ENCODE measurements at regions not wholly inside any gene's neighbourhood (a gene's known extent, or its start where the extent isn't known, plus 50 kb on each side); places are given as distances from the start of the nearest gene placed in this dataset.
"Not testable (repeated sequence)": the region's sequence is repeated elsewhere in the genome, so short reads cannot be mapped to it uniquely, and the experiment has no call there.

DNA sequence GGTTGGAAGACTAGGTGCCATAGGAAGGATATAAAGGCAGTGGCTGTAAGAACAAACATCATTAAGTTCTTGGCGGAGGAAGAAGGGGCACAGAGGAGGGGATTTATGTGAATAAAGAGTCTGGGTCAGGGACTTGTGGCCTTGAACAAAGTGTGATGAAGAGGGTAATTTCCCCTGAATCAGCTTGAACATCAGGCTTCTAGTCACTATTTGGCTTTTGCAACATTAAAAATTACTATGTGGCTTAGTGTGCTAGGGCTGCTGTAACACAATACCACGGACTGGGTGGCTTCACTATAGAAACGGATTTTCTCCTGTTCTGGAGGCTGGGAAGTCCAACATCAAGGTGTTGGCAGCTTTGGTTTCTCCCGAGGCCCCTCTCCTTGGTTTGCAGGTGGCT is 70.5 kb upstream of the CNIH3 start:
- POLR2A ChIA-PET = no interaction called here
- Mint-ChIP-seq H3K36me3 (ENCODE audit: low read depth) (no peaks in the 10 kb centered on the region), H3K27me3 (peaks cover 6% of the 10 kb centered on the region), H3K9me3 (no peaks in the 10 kb centered on the region), H3K4me3 (no peak overlapping the region), H3K4me1 (no peaks in the 10 kb centered on the region), H3K27ac (no peak overlapping the region)
- intact Hi-C loops (cut with micrococcal nuclease) = no loop called here
- TF ChIP-seq, protein P1, sequence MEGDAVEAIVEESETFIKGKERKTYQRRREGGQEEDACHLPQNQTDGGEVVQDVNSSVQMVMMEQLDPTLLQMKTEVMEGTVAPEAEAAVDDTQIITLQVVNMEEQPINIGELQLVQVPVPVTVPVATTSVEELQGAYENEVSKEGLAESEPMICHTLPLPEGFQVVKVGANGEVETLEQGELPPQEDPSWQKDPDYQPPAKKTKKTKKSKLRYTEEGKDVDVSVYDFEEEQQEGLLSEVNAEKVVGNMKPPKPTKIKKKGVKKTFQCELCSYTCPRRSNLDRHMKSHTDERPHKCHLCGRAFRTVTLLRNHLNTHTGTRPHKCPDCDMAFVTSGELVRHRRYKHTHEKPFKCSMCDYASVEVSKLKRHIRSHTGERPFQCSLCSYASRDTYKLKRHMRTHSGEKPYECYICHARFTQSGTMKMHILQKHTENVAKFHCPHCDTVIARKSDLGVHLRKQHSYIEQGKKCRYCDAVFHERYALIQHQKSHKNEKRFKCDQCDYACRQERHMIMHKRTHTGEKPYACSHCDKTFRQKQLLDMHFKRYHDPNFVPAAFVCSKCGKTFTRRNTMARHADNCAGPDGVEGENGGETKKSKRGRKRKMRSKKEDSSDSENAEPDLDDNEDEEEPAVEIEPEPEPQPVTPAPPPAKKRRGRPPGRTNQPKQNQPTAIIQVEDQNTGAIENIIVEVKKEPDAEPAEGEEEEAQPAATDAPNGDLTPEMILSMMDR (IDR thresholded peaks at IDR 0.05) = no peak
- DNase-seq (no peak), ATAC-seq (ENCODE audit: low read depth) (no peak)
- CTCF ChIA-PET = no interaction called here

DNA sequence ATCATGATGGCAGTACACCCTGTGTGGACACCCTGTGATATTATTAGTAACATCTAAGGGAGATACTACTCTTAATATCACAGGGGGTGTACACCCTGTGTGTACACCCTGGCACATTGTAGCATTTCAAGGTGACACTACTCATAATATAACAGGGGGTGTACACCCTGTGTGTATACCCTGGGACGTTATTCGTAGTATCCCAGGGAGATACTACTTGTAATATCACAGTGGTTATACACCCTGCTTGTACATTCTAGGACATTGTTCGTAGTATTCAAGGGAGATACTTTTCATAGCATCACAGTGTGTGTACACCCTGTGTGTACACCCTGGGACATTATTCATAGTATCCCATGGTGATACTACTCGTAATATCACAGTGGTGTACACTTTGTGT is 67.4 kb upstream of the CNIH3 start:
- ATAC-seq (ENCODE audit: low read depth) (no peak), DNase-seq (no peak)
- no peaks in the 10 kb centered on the region for H3K9me3 Mint-ChIP-seq
- POLR2A ChIA-PET = no interaction called here
- TF ChIP-seq, protein P1 (IDR thresholded peaks at IDR 0.05) = no peak
- H3K27me3 Mint-ChIP-seq = peaks cover 2% of the 10 kb centered on the region
- intact Hi-C loops (cut with micrococcal nuclease) = no loop called here
- no peak overlapping the region for H3K27ac Mint-ChIP-seq
- CTCF ChIA-PET = no interaction called here
- no peaks in the 10 kb centered on the region for H3K36me3 Mint-ChIP-seq (ENCODE audit: low read depth)
- no peaks in the 10 kb centered on the region for H3K4me1 Mint-ChIP-seq
- no peak overlapping the region for H3K4me3 Mint-ChIP-seq

DNA sequence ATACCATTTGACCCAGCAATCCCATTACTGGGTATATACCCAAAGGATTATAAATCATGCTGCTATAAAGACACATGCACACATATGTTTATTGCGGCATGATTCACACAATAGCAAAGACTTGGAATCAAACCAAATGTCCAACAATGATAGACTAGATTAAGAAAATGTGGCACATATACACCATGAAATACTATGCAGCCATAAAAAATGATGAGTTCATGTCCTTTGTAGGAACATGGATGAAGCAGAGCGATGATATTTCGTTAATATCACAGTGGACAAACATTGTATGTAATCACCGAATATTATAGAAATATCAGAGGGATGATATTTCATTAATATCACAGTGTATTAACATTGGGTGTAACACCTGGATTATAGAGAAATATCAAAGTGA is 64.9 kb upstream of the CNIH3 start:
- POLR2A ChIA-PET; H3K9me3 Mint-ChIP-seq; DNase-seq; H3K27ac Mint-ChIP-seq; H3K36me3 Mint-ChIP-seq (ENCODE audit: low read depth); H3K27me3 Mint-ChIP-seq; H3K4me1 Mint-ChIP-seq; ATAC-seq (ENCODE audit: low read depth); CTCF ChIA-PET; H3K4me3 Mint-ChIP-seq; intact Hi-C loops (cut with micrococcal nuclease): not testable (repeated sequence)

DNA sequence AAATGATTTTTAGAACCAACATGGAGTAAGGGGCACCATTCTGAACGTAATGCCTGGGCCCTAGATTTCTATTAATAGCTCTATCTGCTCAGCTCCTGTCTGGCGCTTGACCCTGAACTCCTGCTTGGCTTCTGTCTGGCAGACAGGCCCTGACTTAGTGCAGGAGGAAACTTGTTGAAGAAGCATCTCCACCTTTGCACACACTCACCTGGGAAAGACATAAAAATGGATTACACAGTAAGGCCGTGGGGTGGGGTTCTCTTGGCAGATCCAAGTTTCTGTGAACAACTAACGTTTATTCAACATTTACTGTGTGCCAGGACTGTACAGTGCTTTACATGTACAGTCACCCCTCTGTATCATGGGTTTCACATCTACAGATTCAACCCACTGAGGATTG is 62.1 kb upstream of the CNIH3 start:
- Mint-ChIP-seq H3K27ac (no peak overlapping the region), H3K27me3 (no peaks in the 10 kb centered on the region), H3K9me3 (no peaks in the 10 kb centered on the region), H3K4me1 (no peaks in the 10 kb centered on the region), H3K4me3 (no peak overlapping the region), H3K36me3 (ENCODE audit: low read depth) (no peaks in the 10 kb centered on the region)
- no peak for ATAC-seq (ENCODE audit: low read depth)
- TF ChIP-seq, protein P1 (IDR thresholded peaks at IDR 0.05) = no peak
- no peak for DNase-seq
- ChIA-PET POLR2A (no interaction called here), CTCF (no interaction called here)
- intact Hi-C loops (cut with micrococcal nuclease) = no loop called here

DNA sequence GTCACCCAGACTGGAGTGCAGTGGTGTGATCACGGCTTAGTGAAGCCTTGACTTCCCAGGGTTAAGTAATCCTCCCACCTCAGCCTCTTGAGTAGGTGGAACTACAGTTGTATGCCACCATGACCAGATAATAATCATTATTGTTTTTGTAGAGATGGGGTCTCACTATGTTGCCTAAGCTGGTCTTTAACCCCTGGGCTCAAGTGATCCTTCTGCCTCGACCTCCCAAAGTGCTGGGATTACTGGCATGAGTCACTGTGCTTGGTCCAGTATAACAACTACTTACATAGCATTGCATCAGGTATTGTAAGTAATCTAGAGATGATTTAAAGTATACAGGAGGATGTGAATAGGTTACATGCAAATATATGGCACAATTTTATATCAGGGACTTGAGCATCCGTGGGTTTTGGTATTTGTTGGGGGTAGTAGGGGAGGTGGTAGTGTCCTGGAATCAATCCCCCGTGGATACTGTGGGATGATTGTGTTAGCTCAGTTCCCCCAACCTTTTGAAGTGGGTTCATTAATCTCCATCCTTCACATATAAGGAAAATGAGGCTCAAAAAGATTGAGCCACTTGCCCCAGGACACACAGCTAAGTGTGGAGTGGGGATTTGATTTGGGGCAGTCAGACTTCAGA is 61.4 kb upstream of the CNIH3 start:
- POLR2A ChIA-PET = no interaction called here
- no peaks in the 10 kb centered on the region for H3K36me3 Mint-ChIP-seq (ENCODE audit: low read depth)
- TF ChIP-seq, protein P1 (IDR thresholded peaks at IDR 0.05) = no peak
- DNase-seq (no peak), ATAC-seq (ENCODE audit: low read depth) (no peak)
- intact Hi-C loops (cut with micrococcal nuclease) = no loop called here
- no peak overlapping the region for H3K27ac Mint-ChIP-seq
- no peaks in the 10 kb centered on the region for H3K4me1 Mint-ChIP-seq
- CTCF ChIA-PET = no interaction called here
- H3K9me3 Mint-ChIP-seq = no peaks in the 10 kb centered on the region
- no peaks in the 10 kb centered on the region for H3K27me3 Mint-ChIP-seq
- H3K4me3 Mint-ChIP-seq = no peak overlapping the region

DNA sequence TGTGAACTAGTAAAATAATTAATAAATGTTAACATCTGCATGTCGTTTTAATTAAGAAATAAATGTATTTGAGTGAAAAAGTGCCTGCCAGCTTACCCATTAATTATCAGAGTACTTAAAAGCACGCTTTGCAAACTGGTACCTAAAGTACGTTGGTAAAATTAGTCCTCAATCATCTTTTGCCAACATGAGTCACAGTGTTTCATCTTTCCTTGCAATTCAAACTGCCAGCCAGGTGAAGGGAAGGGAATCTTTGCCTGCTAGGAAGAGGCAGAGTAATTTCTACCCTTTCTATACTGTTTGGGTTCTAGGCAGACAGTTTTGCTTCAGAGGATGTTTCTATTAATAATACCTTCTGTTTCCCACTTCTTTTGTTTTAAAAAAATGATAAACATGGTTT is 57.2 kb upstream of the CNIH3 start:
- Mint-ChIP-seq H3K9me3 (peaks cover 2% of the 10 kb centered on the region), H3K27ac (no peak overlapping the region), H3K36me3 (ENCODE audit: low read depth) (no peaks in the 10 kb centered on the region), H3K4me1 (no peaks in the 10 kb centered on the region), H3K4me3 (no peak overlapping the region), H3K27me3 (peaks cover 1% of the 10 kb centered on the region)
- DNase-seq = no peak
- CTCF ChIA-PET = no interaction called here
- TF ChIP-seq, protein P1 (IDR thresholded peaks at IDR 0.05) = no peak
- intact Hi-C loops (cut with micrococcal nuclease) = no loop called here
- POLR2A ChIA-PET = no interaction called here
- ATAC-seq (ENCODE audit: low read depth) = no peak

All from activated B cell treated with CpG ODN at 0.5 μM for 24 hours (primary cell).